Testis (tissue), 2 donors: ENCODE measurements at regions not wholly inside any gene's neighbourhood (a gene's known extent, or its start where the extent isn't known, plus 50 kb on each side); places are given as distances from the start of the nearest gene placed in this dataset.

Experiments used
- CTCF ChIP-seq, 3 experiments: fragments of 450-650 bp in 2 of 3; fragments of 200-600 bp in 1 of 3; sonication (generic) in 1 of 3; IDR thresholded peaks; one replicate each; pipeline ENCODE4 v1.5.1; 2016 to 2019; ENCODE audit warnings: antibody characterized with exemption in 3 of 3, mild to moderate bottlenecking in 2 of 3, moderate library complexity in 1 of 3
- POLR2A ChIP-seq: fragments of 450-650 bp; IDR thresholded peaks from one replicate; pipeline ENCODE4 v1.6.1; 2017; ENCODE audit warnings: antibody characterized with exemption, mild to moderate bottlenecking, moderate library complexity

GRCh38 chr12:11545484-11546330, 103.8 kb upstream of the ETV6 start:
- TF ChIP-seq CTCF (IDR thresholded peaks at IDR 0.05) (no peak), POLR2A (no peak)
